ENCODE measurements at regions not wholly inside any gene's neighbourhood (a gene's known extent, or its start where the extent isn't known, plus 50 kb on each side); places are given as distances from the start of the nearest gene placed in this dataset.

- peak in 1 of 5 donors; percentile 8 for DNase-seq
Measured at GRCh38 chr2:10238991-10239485, 63.7 kb upstream of the HPCAL1 start.

GRCh38 chr2:10239561-10239967 lies 63.1 kb upstream of the HPCAL1 start:
- DNase-seq: peak in 1 of 5 donors; percentile 2

DNA sequence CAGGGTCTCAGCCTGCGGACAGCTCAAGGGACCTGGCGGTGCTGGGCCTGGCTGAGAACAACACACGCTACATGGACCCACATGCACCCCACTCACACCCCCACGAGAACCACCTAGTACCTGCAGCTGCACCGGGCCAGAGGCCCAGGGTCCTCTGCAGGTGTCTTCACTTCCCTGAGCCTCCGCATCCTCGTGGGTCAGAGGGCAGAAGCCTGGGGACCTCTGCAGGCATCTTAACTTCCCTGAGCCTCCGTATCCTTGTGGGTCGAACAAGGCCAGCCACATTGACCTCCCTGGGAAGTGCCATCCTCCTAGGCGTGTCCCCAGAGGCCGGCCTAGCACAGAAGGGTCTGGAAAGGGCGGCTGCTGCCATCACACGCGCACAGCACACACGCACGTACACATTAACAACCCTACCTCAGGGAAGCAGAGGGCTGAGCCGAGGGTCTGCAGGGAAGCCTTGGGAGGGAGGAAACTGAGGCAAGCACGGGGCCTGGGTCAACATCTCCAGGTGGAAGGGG lies 62.5 kb upstream of the HPCAL1 start:
- peak in 1 of 5 donors; percentile 11 for DNase-seq

DNA sequence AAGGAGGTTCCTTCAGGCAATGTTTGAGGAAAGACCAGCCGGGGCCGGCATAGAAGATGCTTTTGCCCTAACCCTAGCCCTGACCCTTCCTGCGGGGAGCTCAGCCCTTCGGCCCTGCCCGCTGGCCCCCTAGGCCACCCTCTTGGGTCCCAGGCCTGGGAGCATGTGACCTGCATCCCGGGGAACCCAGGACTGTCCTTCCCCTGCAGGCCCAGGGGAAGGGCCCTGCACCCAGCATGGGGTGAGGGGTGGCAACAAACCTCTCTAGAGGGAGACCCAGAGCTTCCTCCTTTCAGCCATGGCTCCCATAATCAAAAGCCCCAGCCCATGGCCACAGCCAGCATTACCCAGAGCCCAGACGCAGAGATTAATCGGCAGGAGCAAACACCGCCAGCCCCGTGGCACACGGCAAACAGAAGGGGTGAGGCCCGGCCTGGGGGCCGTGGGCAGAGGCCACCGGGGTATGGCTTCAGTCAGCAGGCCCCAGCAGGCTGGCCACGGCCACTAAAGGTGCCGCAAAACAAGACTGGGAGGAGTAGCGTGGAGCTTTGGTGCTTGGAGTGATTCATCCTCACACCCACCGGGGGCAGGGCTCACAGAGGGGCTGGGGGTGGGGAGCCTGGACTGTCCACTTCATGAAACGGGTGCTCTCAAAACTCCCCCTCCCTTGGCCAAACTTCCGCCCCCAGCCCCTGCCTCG lies 61.6 kb upstream of the HPCAL1 start:
- DNase-seq: peak in 1 of 5 donors; percentile 8

- peak in 1 of 5 donors; percentile 5 for DNase-seq
Measured at GRCh38 chr2:10241641-10242430, 60.9 kb upstream of the HPCAL1 start.

DNA sequence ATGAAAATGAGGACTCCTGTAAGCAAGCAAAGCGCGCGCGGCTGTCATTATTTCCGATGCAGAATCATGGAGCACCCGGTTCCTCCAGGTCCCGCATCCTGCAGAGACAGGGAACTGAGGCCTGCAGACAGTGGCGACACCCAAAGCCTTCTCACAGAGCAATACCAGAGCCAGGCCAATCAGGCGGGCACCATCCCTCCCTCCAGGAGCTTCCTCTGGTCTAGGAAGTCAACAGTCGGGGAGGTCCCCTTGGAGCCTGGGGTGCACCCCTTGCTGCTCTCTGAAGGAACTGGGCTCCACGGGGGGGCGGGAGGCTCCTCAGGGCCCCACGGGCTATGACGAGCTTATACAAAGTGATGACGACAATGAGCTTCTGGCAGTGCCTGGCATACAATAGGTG lies 60.3 kb upstream of the HPCAL1 start:
- DNase-seq: peak in 1 of 5 donors; percentile 5

DNA sequence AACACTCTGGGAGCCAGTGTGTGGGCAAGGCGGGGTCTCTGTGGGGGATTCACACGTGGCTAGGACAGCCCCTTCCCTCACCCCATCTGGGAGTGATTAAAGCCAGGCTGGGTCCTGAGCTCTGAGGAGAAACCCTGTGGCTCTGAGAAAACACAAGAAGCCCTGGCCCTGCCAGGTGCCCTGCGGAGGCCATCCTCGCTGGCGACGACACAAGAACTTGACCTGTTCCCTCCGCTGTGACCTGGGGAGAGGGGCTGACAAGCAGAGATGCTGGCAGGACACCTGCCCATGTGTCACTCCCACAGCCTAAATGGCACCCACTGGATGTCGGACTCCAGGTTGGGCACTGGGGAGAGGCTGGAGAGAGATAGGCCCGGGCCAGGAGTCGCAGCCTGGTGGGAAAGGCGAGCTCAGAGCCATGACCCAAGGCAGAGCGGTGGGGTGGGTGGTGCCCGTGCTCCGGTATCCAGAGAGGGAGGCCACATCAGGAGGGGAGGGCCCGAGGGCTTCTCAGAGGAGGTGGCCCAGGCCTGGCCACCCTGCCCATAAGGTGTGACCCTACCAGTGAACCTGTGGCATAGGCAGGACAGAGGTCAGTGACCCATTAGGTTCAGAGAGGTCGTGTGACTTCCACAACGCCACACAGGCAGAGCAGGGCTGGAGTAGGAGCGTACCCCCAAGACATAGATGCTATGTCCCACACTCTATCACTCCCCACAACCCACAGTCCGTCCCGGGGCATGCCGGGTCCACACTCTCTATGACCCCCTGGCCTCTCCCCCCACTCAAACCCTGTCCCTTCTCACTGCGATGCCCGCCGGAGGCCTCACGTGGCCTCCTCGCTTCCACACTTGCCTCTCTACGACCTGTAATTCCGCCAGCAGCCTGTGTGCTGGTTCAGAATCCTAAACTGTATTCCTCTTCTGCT lies 59.4 kb upstream of the HPCAL1 start:
- DNase-seq: peak in 1 of 5 donors; percentile 11

GRCh38 chr2:10243926-10244270 lies 58.8 kb upstream of the HPCAL1 start:
- DNase-seq: peak in 1 of 5 donors; percentile 2

GRCh38 chr2:10245021-10245420 lies 57.7 kb upstream of the HPCAL1 start:
- DNase-seq: peak in 1 of 5 donors; percentile 3

DNA sequence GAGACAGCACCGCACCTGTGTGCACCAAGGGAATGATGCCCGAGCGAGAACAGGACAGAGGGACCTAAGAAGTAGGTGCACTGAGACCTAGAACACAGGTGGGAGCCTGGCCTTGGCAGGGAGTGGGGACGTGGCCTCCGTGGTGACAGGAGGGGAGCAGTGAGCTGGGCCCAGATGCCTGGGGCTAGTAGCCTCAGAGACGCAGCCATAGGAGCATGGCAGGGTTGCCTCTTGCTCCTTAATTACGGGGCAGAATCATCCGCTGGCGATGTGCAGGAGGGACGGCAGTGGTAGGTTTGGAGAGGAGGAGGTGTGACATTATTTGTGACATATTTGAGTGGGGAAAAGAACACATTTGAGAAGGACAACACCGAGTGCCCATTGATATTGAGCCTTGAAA lies 57.0 kb upstream of the HPCAL1 start:
- DNase-seq: no peak

- peak in 1 of 5 donors; percentile 1 for DNase-seq
Measured at GRCh38 chr2:10246370-10246769, 56.3 kb upstream of the HPCAL1 start.

- no peak for DNase-seq
Measured at GRCh38 chr2:10246831-10247230, 55.9 kb upstream of the HPCAL1 start.

DNA sequence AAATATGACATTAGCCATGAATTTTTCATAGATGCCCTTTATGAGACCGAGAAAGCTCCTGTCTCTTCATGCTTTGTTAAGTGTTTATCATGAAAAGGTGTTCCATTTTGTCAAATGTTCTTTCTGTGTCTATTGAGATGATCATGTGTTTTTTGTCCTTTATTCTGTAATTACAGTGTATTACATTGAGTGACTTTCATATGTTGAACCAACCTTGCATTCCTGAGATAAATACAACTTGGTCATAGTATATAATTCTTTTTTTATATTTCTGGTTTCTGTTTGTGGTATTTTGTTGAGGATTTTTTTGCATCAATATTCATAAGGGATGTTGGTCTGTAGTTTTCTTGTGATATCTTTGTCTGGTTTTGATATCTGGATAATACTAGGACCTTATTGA lies 52.9 kb upstream of the HPCAL1 start:
- no peak for DNase-seq

DNA sequence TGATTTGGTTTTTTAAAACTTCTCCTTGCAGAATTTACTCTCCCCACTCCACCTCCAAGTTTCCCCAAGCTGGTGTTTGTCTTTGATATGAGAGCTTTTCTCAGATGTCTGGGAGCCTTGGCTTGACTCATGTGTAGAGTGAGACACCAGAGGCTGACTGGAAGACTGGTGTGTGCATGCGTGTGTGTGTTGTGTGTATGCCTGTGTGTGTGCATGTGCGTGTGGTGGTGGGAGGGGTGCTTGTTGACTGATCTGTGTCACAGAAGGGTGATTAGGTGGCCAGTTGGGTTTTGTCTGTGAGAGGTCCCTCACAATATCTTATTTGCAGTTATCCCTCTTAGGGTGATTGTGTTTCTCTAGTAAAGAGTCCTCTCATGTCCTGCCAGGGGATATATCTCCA lies 50.5 kb upstream of the HPCAL1 start:
- peak in 1 of 5 donors; percentile 0 for DNase-seq

DNA sequence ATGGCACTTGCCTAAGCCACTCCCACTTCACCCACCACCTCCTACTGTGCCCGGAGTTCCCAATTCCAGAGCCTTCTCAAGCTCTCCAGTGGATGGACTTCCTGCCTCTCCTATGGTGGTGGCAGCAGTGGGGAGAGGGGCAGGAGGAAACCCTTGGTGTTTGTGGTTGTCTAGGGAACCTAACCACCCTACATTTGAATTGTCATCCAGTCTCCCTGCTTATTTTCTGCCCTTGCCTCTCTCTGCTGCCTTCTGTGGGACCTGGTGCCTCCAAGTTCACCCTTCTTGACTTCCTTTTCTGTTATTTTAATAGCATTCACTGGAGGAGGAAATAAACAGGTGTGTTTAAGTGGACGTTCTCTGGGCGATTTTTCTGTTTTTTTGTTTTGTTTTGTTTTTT lies 50.0 kb upstream of the HPCAL1 start:
- peak in 1 of 5 donors; percentile 2 for DNase-seq
